Neural progenitor cell (in vitro differentiated cells): ENCODE measurements at regions not wholly inside any gene's neighbourhood (a gene's known extent, or its start where the extent isn't known, plus 50 kb on each side); places are given as distances from the start of the nearest gene placed in this dataset.

Source experiments
- EZH2 ChIP-seq: fragments of 200-600 bp; sonication (generic); IDR thresholded peaks from 2 replicates; pipeline ENCODE4 v1.6.1; 2017; ENCODE audit warnings: antibody characterized with exemption, mild to moderate bottlenecking, moderate library complexity
- TF ChIP-seq, protein P1 (sequence below): fragments of 200-600 bp; sonication (generic); IDR thresholded peaks from 2 replicates; pipeline ENCODE4 v1.5.1; 2017; ENCODE audit warnings: antibody characterized with exemption, mild to moderate bottlenecking

DNA sequence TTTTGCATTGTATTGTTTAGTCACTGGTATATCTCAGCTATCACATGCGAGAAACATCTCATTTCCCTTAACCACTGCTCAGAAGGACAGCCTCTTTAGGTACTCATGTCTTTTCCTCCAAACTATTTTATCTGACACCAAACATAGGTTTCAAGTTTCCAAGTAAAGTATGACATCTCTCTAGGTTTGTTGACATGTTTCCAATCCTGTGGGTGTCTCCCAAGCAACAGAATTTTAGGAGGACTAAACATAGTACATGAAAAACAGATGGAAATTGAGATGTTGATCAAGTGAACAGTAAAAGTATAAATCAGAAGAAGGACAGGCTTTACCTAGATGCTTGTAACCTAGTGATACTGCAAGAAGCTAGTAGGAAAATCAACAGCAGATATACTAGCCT lies 371.4 kb downstream of the DTHD1 start:
- TF ChIP-seq, protein P1, sequence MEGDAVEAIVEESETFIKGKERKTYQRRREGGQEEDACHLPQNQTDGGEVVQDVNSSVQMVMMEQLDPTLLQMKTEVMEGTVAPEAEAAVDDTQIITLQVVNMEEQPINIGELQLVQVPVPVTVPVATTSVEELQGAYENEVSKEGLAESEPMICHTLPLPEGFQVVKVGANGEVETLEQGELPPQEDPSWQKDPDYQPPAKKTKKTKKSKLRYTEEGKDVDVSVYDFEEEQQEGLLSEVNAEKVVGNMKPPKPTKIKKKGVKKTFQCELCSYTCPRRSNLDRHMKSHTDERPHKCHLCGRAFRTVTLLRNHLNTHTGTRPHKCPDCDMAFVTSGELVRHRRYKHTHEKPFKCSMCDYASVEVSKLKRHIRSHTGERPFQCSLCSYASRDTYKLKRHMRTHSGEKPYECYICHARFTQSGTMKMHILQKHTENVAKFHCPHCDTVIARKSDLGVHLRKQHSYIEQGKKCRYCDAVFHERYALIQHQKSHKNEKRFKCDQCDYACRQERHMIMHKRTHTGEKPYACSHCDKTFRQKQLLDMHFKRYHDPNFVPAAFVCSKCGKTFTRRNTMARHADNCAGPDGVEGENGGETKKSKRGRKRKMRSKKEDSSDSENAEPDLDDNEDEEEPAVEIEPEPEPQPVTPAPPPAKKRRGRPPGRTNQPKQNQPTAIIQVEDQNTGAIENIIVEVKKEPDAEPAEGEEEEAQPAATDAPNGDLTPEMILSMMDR = no peak
- no peak for TF ChIP-seq EZH2
